ENCODE measurements at regions not wholly inside any gene's neighbourhood (a gene's known extent, or its start where the extent isn't known, plus 50 kb on each side); places are given as distances from the start of the nearest gene placed in this dataset.

GRCh38 chr5:96196890-96197289, 235.2 kb upstream of the ELL2 start:
- no peaks in the 10 kb centered on the region for H3K36me3 ChIP-seq (ENCODE audit: control insufficient read depth, insufficient read depth, low read length)
- no peak for TF ChIP-seq SIN3A (IDR thresholded peaks at IDR 0.05; ENCODE audit: borderline replicate concordance, insufficient read depth, low read depth, low read length)
- no peak for TF ChIP-seq CTCF (IDR thresholded peaks at IDR 0.05)
- TF ChIP-seq TCF7L2 (IDR thresholded peaks at IDR 0.05; ENCODE audit: low read depth, low read length) = no peak
- no peak for TF ChIP-seq POLR2AphosphoS5 (IDR thresholded peaks at IDR 0.05; ENCODE audit: low read depth, low read length)
- TF ChIP-seq, protein P1, sequence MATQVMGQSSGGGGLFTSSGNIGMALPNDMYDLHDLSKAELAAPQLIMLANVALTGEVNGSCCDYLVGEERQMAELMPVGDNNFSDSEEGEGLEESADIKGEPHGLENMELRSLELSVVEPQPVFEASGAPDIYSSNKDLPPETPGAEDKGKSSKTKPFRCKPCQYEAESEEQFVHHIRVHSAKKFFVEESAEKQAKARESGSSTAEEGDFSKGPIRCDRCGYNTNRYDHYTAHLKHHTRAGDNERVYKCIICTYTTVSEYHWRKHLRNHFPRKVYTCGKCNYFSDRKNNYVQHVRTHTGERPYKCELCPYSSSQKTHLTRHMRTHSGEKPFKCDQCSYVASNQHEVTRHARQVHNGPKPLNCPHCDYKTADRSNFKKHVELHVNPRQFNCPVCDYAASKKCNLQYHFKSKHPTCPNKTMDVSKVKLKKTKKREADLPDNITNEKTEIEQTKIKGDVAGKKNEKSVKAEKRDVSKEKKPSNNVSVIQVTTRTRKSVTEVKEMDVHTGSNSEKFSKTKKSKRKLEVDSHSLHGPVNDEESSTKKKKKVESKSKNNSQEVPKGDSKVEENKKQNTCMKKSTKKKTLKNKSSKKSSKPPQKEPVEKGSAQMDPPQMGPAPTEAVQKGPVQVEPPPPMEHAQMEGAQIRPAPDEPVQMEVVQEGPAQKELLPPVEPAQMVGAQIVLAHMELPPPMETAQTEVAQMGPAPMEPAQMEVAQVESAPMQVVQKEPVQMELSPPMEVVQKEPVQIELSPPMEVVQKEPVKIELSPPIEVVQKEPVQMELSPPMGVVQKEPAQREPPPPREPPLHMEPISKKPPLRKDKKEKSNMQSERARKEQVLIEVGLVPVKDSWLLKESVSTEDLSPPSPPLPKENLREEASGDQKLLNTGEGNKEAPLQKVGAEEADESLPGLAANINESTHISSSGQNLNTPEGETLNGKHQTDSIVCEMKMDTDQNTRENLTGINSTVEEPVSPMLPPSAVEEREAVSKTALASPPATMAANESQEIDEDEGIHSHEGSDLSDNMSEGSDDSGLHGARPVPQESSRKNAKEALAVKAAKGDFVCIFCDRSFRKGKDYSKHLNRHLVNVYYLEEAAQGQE (IDR thresholded peaks at IDR 0.05; ENCODE audit: insufficient read depth in 1 of 2, low read depth in 2 of 2, low read length in 1 of 2) = no peak
- ChIA-PET POLR2A (no interaction called here), CTCF (no interaction called here)
- H3K27me3 ChIP-seq (ENCODE audit: control insufficient read depth, insufficient read depth, low read length) = no peaks in the 10 kb centered on the region
- BruUV-seq (replicated peaks) = no TSS peak
- no peaks in the 10 kb centered on the region for H3K9me3 ChIP-seq (ENCODE audit: control insufficient read depth, insufficient read depth, low read depth, low read length)
- DNase-seq (ENCODE audit: low read depth, low spot score) (no peak), ATAC-seq (no peak)
- peak overlapping the region; percentile 52; the same call in 1 of the 2 replicates for H3K27ac ChIP-seq (ENCODE audit: low read length)
- in situ Hi-C loops (cut with HindIII; ENCODE audit: low pct_unique_long_range_greater_than_20kb, low sequenced_read_pairs) (no loop called here), intact Hi-C loops (cut with micrococcal nuclease; ENCODE audit: unreplicated experiment) (no loop called here)
- no peak overlapping the region for H3K4me3 ChIP-seq (ENCODE audit: low read depth in 2 of 2, low read length in 2 of 2)
- no peaks in the 10 kb centered on the region for H3K4me1 ChIP-seq (ENCODE audit: control insufficient read depth, insufficient read depth, low read length)

DNA sequence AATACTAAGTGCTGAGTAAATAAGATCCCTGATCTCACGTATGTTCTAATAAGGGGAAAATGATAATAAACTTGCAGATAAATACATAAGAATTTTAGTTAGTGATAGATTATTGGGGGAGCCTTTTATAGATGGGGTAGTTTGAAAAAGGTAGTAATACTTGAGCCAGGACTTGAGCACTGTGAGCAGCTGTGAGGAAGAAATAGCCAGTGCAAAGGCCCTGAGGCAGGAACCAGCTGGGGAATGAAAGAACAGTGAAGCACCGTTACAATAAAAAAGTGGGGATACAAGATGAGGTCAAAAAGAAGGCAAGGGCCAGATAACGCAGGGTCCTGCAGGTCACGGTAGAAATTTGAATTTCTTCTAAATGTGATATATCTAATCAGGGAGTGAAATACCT, 234.8 kb upstream of the ELL2 start:
- DNase-seq (ENCODE audit: low read depth, low spot score) (no peak), ATAC-seq (no peak)
- no peaks in the 10 kb centered on the region for H3K27me3 ChIP-seq (ENCODE audit: control insufficient read depth, insufficient read depth, low read length)
- no peaks in the 10 kb centered on the region for H3K9me3 ChIP-seq (ENCODE audit: control insufficient read depth, insufficient read depth, low read depth, low read length)
- intact Hi-C loops (cut with micrococcal nuclease; ENCODE audit: unreplicated experiment) = no loop called here
- H3K36me3 ChIP-seq (ENCODE audit: control insufficient read depth, insufficient read depth, low read length) = no peaks in the 10 kb centered on the region
- H3K4me3 ChIP-seq (ENCODE audit: low read depth in 2 of 2, low read length in 2 of 2) = no peak overlapping the region
- no TSS peak for BruUV-seq (replicated peaks)
- no peak overlapping the region for H3K27ac ChIP-seq (ENCODE audit: low read length)
- H3K4me1 ChIP-seq (ENCODE audit: control insufficient read depth, insufficient read depth, low read length) = no peaks in the 10 kb centered on the region
- in situ Hi-C loops (cut with HindIII; ENCODE audit: low pct_unique_long_range_greater_than_20kb, low sequenced_read_pairs) = no loop called here
- TF ChIP-seq POLR2AphosphoS5 (IDR thresholded peaks at IDR 0.05; ENCODE audit: low read depth, low read length) (no peak), TCF7L2 (IDR thresholded peaks at IDR 0.05; ENCODE audit: low read depth, low read length) (no peak)
- CTCF ChIA-PET = no interaction called here
- POLR2A ChIA-PET = no interaction called here

DNA sequence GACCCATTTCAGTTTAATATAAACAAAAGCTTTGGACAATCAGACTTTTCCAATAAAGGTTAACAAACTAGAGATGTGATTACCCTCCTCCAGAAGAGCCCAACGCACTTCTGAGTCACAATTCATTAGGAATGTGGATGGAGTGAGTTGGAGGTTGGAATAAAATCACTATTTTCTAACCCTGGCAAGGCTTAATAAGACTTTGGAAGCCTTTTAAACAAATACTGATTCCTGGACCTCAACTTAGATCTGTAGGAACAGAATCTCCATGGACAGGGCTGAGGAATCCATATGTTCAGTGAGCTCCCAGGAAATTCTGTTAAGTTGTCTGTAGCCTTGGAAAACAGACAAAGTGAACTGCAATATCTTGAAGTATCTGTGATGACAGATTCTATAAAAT, 233.5 kb upstream of the ELL2 start:
- H3K27ac ChIP-seq (ENCODE audit: low read length) = peak overlapping the region; percentile 24; the same call in 1 of the 2 replicates
- CTCF ChIA-PET = no interaction called here
- no TSS peak for BruUV-seq (replicated peaks)

More for the DNA sequence above, 233.5 kb upstream of the ELL2 start:
- POLR2A ChIA-PET = no interaction called here
- Histone ChIP-seq H3K4me3 (ENCODE audit: low read depth in 2 of 2, low read length in 2 of 2) (no peak overlapping the region), H3K4me1 (ENCODE audit: control insufficient read depth, insufficient read depth, low read length) (no peaks in the 10 kb centered on the region), H3K9me3 (ENCODE audit: control insufficient read depth, insufficient read depth, low read depth, low read length) (no peaks in the 10 kb centered on the region), H3K27me3 (ENCODE audit: control insufficient read depth, insufficient read depth, low read length) (no peaks in the 10 kb centered on the region), H3K36me3 (ENCODE audit: control insufficient read depth, insufficient read depth, low read length) (no peaks in the 10 kb centered on the region)
- in situ Hi-C loops (cut with HindIII; ENCODE audit: low pct_unique_long_range_greater_than_20kb, low sequenced_read_pairs) (no loop called here), intact Hi-C loops (cut with micrococcal nuclease; ENCODE audit: unreplicated experiment) (no loop called here)
- DNase-seq (ENCODE audit: low read depth, low spot score) (no peak), ATAC-seq (no peak)
- TF ChIP-seq CTCF (IDR thresholded peaks at IDR 0.05) (no peak), TCF7L2 (IDR thresholded peaks at IDR 0.05; ENCODE audit: low read depth, low read length) (no peak), SIN3A (IDR thresholded peaks at IDR 0.05; ENCODE audit: borderline replicate concordance, insufficient read depth, low read depth, low read length) (no peak), POLR2AphosphoS5 (IDR thresholded peaks at IDR 0.05; ENCODE audit: low read depth, low read length) (no peak)
- TF ChIP-seq, protein P1 (IDR thresholded peaks at IDR 0.05; ENCODE audit: insufficient read depth in 1 of 2, low read depth in 2 of 2, low read length in 1 of 2) = no peak
